Endodermal cell (in vitro differentiated cells): ENCODE measurements at regions not wholly inside any gene's neighbourhood (a gene's known extent, or its start where the extent isn't known, plus 50 kb on each side); places are given as distances from the start of the nearest gene placed in this dataset.

Source experiments
- DNase-seq: peaks from one replicate; pipeline ENCODE4 v3.0.0-alpha.2; 2017
- H3K27ac ChIP-seq: 2 replicates; pipeline ENCODE4 v1.5.1; 2013; ENCODE audit warnings: mild to moderate bottlenecking, low read depth, low read length, moderate library complexity
- H3K27me3 ChIP-seq: 2 replicates; pipeline ENCODE4 v1.6.1; 2013; ENCODE audit warnings: mild to moderate bottlenecking, low read length, moderate library complexity; ENCODE audit not compliant: insufficient read depth, control insufficient read depth, poor library complexity, severe bottlenecking
- H3K36me3 ChIP-seq: 2 replicates; pipeline ENCODE4 v1.7.0; 2013; ENCODE audit warnings: mild to moderate bottlenecking, low read length, moderate library complexity; ENCODE audit not compliant: control insufficient read depth, insufficient read depth
- H3K4me1 ChIP-seq: one replicate; pipeline ENCODE4 v1.7.0; 2013; ENCODE audit warnings: low read length; ENCODE audit not compliant: control insufficient read depth, insufficient read depth
- H3K4me3 ChIP-seq: 2 replicates; pipeline ENCODE4 v1.5.1; 2013; ENCODE audit warnings: mild to moderate bottlenecking, low read length, moderate library complexity
- H3K9ac ChIP-seq: 2 replicates; pipeline ENCODE4 v1.6.1; 2013; ENCODE audit warnings: mild to moderate bottlenecking, low read length, moderate library complexity; ENCODE audit not compliant: poor library complexity, severe bottlenecking; ENCODE audit errors: extremely low read depth
- H3K9me3 ChIP-seq: 2 replicates; pipeline ENCODE4 v1.6.1; 2013; ENCODE audit warnings: mild to moderate bottlenecking, low read length, moderate library complexity; ENCODE audit not compliant: control insufficient read depth
- H3K27ac Mint-ChIP-seq: 2 replicates; pipeline ENCODE4 v1.8.0; 2020; ENCODE audit warnings: mixed read lengths
- H3K27me3 Mint-ChIP-seq: 2 replicates; pipeline ENCODE4 v1.8.0; 2021; ENCODE audit warnings: mild to moderate bottlenecking, mixed read lengths; ENCODE audit not compliant: insufficient read depth
- H3K36me3 Mint-ChIP-seq: 2 replicates; pipeline ENCODE4 v1.8.0; 2020; ENCODE audit warnings: low read depth, mixed read lengths
- H3K4me1 Mint-ChIP-seq: 2 replicates; pipeline ENCODE4 v1.8.0; 2020; ENCODE audit warnings: mixed read lengths
- H3K4me3 Mint-ChIP-seq: 2 replicates; pipeline ENCODE4 v1.8.0; 2020; ENCODE audit warnings: mild to moderate bottlenecking, moderate library complexity, mixed read lengths
- H3K9me3 Mint-ChIP-seq: 2 replicates; pipeline ENCODE4 v1.8.0; 2020; ENCODE audit warnings: mild to moderate bottlenecking, mixed read lengths
- WGBS, 2 experiments: methylation state at CpG; one replicate each; pipeline versions ENCODE4 v1.1.5 to v1.1.7; 2013; ENCODE audit warnings: missing lambda C conversion rate in 2 of 2, mixed read lengths in 1 of 2; ENCODE audit not compliant: insufficient coverage in 1 of 2, insufficient read length in 1 of 2; 5-methylcytosine and 5-hydroxymethylcytosine counted together
- TF ChIP-seq, protein P1 (sequence below): fragments of 200-600 bp; sonication (generic); conservative IDR thresholded peaks from 2 replicates; pipeline ENCODE4 v1.5.0; 2021; ENCODE audit warnings: antibody characterized with exemption, mild to moderate bottlenecking

DNA sequence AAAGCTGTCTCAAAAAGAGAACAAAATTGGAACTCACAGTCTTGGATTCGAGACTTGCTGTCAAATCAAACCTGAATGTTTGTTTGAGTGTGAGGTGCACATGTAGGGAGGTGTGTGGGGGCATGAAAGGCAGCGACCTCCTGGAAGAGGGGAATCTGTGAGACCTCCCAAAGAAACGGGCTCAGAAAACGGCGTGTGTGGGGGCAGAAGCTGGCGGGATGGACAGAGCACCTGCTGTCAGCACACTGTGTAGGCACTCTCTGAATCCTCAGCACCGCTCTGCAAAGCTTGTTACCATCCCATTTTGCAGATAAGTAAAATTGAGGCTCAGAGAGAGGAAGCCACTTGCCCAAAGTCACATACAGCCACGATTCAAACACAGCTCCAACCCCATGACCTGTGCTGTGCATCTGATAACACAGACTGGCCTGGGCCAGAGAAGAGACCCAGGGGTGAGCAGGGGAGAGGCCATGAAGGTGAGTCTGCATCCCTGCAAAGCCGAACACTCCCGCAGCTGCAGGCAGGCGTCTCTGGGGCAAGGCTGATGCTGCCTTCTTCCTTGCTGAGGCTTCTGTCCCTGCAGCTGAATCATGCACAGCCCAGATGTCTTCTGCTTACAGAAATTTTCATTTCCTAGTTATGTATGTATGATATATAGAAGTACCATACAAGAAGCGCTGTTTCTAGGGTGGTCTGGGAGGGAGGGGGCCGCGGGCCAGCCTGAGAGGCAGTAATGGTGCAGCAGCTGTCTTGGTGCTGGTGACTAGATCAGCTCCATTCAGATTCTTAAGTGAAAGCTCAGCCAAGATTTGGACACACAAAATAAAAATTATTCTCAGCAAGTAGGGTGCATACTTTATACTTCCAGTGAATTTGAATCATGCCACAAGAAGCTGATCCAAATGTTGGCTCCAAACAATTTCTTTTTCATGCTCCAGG lies 67.3 kb upstream of the SHISAL1 start:
- no peaks in the 10 kb centered on the region for H3K4me1 Mint-ChIP-seq
- Histone ChIP-seq H3K4me3 (no peak overlapping the region), H3K27ac (no peak overlapping the region), H3K36me3 (no peaks in the 10 kb centered on the region), H3K4me1 (no peaks in the 10 kb centered on the region), H3K27me3 (no peaks in the 10 kb centered on the region), H3K9me3 (peaks cover 7% of the 10 kb centered on the region), H3K9ac (no peak overlapping the region)
- H3K27ac Mint-ChIP-seq, result no peak overlapping the region
- H3K36me3 Mint-ChIP-seq, result no peaks in the 10 kb centered on the region
- DNase-seq, result peak; percentile 32
- peaks cover 2% of the 10 kb centered on the region for H3K27me3 Mint-ChIP-seq
- TF ChIP-seq, protein P1, sequence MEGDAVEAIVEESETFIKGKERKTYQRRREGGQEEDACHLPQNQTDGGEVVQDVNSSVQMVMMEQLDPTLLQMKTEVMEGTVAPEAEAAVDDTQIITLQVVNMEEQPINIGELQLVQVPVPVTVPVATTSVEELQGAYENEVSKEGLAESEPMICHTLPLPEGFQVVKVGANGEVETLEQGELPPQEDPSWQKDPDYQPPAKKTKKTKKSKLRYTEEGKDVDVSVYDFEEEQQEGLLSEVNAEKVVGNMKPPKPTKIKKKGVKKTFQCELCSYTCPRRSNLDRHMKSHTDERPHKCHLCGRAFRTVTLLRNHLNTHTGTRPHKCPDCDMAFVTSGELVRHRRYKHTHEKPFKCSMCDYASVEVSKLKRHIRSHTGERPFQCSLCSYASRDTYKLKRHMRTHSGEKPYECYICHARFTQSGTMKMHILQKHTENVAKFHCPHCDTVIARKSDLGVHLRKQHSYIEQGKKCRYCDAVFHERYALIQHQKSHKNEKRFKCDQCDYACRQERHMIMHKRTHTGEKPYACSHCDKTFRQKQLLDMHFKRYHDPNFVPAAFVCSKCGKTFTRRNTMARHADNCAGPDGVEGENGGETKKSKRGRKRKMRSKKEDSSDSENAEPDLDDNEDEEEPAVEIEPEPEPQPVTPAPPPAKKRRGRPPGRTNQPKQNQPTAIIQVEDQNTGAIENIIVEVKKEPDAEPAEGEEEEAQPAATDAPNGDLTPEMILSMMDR, result no peak
- peaks cover 15% of the 10 kb centered on the region for H3K9me3 Mint-ChIP-seq
- WGBS, 2 experiments, result 88 to 92% methylated on average over 9 to 14 of the region's 14 CpGs
- no peak overlapping the region for H3K4me3 Mint-ChIP-seq

DNA sequence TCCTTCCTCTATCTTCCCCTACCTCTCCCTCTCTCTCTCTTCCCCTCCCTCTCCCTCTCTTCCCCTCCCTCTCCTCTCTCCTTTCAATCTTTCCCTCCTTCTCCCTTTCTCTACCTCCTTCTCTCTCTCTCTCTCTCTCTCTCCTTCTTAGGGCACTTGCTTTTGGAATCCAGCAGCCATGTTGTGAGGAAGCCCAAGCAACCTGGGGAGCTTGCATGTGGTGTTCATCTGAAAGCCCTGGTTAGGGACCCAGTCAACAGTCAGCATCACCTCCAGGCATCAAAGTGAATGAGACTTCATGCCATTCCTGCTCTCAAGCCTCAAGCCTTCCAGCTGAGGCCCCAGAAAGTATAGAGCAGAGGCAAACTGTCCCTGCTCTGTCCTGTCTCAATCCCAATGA lies 65.6 kb upstream of the SHISAL1 start:
- no peaks in the 10 kb centered on the region for H3K36me3 Mint-ChIP-seq
- H3K27ac ChIP-seq, result no peak overlapping the region
- H3K4me1 Mint-ChIP-seq, result no peaks in the 10 kb centered on the region
- no peak overlapping the region for H3K27ac Mint-ChIP-seq
- no peaks in the 10 kb centered on the region for H3K4me1 ChIP-seq
- H3K27me3 ChIP-seq, result no peaks in the 10 kb centered on the region
- peaks cover 25% of the 10 kb centered on the region for H3K9me3 Mint-ChIP-seq
- H3K9me3 ChIP-seq, result peaks cover 12% of the 10 kb centered on the region
- H3K36me3 ChIP-seq, result no peaks in the 10 kb centered on the region
- H3K9ac ChIP-seq, result no peak overlapping the region
- peak; percentile 33 for DNase-seq
- TF ChIP-seq, protein P1, result no peak
- H3K4me3 ChIP-seq, result no peak overlapping the region
- no peak overlapping the region for H3K4me3 Mint-ChIP-seq
- peaks cover 4% of the 10 kb centered on the region for H3K27me3 Mint-ChIP-seq

DNA sequence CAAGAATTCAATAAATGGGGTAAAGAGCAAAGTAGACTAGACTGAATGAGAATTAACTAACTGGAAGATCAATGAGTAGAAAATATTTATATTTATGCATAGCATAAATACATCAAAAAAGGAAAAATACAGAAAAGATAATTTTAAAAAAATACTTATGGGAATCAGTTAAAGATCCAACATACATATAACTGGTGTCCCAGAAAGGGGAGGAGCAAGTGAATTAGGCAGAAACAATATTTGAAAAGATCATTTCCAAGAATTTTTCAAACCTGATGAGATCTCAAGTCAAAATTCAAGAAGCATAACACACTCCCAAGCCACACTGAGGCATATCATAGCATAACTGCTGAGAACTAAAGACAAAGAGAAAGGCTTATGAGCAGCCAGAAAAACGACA lies 62.7 kb upstream of the SHISAL1 start:
- H3K27ac ChIP-seq, result no peak overlapping the region
- H3K9ac ChIP-seq, result no peak overlapping the region
- Mint-ChIP-seq H3K36me3 (no peaks in the 10 kb centered on the region), H3K9me3 (peaks cover 25% of the 10 kb centered on the region), H3K27me3 (peaks cover 4% of the 10 kb centered on the region), H3K4me1 (no peaks in the 10 kb centered on the region), H3K27ac (no peak overlapping the region), H3K4me3 (no peak overlapping the region)
- H3K4me1 ChIP-seq, result no peaks in the 10 kb centered on the region
- H3K36me3 ChIP-seq, result no peaks in the 10 kb centered on the region
- TF ChIP-seq, protein P1, result no peak
- no peak overlapping the region for H3K4me3 ChIP-seq
- WGBS, 2 experiments, result no CpG with 5 or more reads among the region's 1 CpG
- H3K9me3 ChIP-seq, result peaks cover 12% of the 10 kb centered on the region
- no peaks in the 10 kb centered on the region for H3K27me3 ChIP-seq
- DNase-seq, result no peak
